ENCODE measurements at regions not wholly inside any gene's neighbourhood (a gene's known extent, or its start where the extent isn't known, plus 50 kb on each side); places are given as distances from the start of the nearest gene placed in this dataset.
"Not testable (repeated sequence)": the region's sequence is repeated elsewhere in the genome, so short reads cannot be mapped to it uniquely, and the experiment has no call there.

GRCh38 chr15:20317132-20317531, 224.5 kb downstream of the GOLGA6L6 start:
- TF ChIP-seq, protein P1, sequence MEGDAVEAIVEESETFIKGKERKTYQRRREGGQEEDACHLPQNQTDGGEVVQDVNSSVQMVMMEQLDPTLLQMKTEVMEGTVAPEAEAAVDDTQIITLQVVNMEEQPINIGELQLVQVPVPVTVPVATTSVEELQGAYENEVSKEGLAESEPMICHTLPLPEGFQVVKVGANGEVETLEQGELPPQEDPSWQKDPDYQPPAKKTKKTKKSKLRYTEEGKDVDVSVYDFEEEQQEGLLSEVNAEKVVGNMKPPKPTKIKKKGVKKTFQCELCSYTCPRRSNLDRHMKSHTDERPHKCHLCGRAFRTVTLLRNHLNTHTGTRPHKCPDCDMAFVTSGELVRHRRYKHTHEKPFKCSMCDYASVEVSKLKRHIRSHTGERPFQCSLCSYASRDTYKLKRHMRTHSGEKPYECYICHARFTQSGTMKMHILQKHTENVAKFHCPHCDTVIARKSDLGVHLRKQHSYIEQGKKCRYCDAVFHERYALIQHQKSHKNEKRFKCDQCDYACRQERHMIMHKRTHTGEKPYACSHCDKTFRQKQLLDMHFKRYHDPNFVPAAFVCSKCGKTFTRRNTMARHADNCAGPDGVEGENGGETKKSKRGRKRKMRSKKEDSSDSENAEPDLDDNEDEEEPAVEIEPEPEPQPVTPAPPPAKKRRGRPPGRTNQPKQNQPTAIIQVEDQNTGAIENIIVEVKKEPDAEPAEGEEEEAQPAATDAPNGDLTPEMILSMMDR (IDR thresholded peaks at IDR 0.05; ENCODE audit: low read length): not testable (repeated sequence)
- not testable (repeated sequence) for TF ChIP-seq EZH2 (IDR thresholded peaks at IDR 0.05; ENCODE audit: borderline replicate concordance, low read length)
